T-helper 1 cell treated with Interleukin-12 subunit alpha and Interleukin-12 subunit beta and Interleukin-4 antibody, amounts not matched to agents 30 μg/mL and 1 μg/mL, for 36 hours (primary cell): ENCODE measurements at regions not wholly inside any gene's neighbourhood (a gene's known extent, or its start where the extent isn't known, plus 50 kb on each side); places are given as distances from the start of the nearest gene placed in this dataset.

Source experiments
- H3K27ac Mint-ChIP-seq: one replicate; pipeline ENCODE4 v1.8.0; 2021; ENCODE audit warnings: mild to moderate bottlenecking, mixed read lengths
- H3K27me3 Mint-ChIP-seq: one replicate; pipeline ENCODE4 v1.8.0; 2021; ENCODE audit warnings: low read depth, mixed read lengths
- H3K36me3 Mint-ChIP-seq: one replicate; pipeline ENCODE4 v1.8.0; 2021; ENCODE audit warnings: low read depth, mixed read lengths
- H3K4me1 Mint-ChIP-seq: one replicate; pipeline ENCODE4 v1.8.0; 2021; ENCODE audit warnings: low read depth, mixed read lengths
- H3K4me3 Mint-ChIP-seq: one replicate; pipeline ENCODE4 v1.8.0; 2021; ENCODE audit warnings: mild to moderate bottlenecking, moderate library complexity, mixed read lengths
- H3K9me3 Mint-ChIP-seq: one replicate; pipeline ENCODE4 v1.8.0; 2021; ENCODE audit warnings: mixed read lengths

GRCh38 chr5:98713027-98713426, 60.4 kb upstream of the RGMB start:
- no peaks in the 10 kb centered on the region for H3K36me3 Mint-ChIP-seq
- no peaks in the 10 kb centered on the region for H3K27me3 Mint-ChIP-seq
- no peaks in the 10 kb centered on the region for H3K4me1 Mint-ChIP-seq
- H3K9me3 Mint-ChIP-seq, result no peaks in the 10 kb centered on the region
- no peak overlapping the region for H3K27ac Mint-ChIP-seq
- H3K4me3 Mint-ChIP-seq, result no peak overlapping the region

GRCh38 chr5:98713856-98714255, 59.6 kb upstream of the RGMB start:
- no peaks in the 10 kb centered on the region for H3K4me1 Mint-ChIP-seq
- no peak overlapping the region for H3K4me3 Mint-ChIP-seq
- H3K27me3 Mint-ChIP-seq, result no peaks in the 10 kb centered on the region
- H3K27ac Mint-ChIP-seq, result no peak overlapping the region
- H3K9me3 Mint-ChIP-seq, result peaks cover 3% of the 10 kb centered on the region
- H3K36me3 Mint-ChIP-seq, result no peaks in the 10 kb centered on the region

- no peak overlapping the region for H3K4me3 Mint-ChIP-seq
- no peaks in the 10 kb centered on the region for H3K27me3 Mint-ChIP-seq
- peaks cover 9% of the 10 kb centered on the region for H3K9me3 Mint-ChIP-seq
- no peak overlapping the region for H3K27ac Mint-ChIP-seq
- H3K4me1 Mint-ChIP-seq, result no peaks in the 10 kb centered on the region
- no peaks in the 10 kb centered on the region for H3K36me3 Mint-ChIP-seq
Measured at GRCh38 chr5:98714710-98715288, 58.7 kb upstream of the RGMB start.

DNA sequence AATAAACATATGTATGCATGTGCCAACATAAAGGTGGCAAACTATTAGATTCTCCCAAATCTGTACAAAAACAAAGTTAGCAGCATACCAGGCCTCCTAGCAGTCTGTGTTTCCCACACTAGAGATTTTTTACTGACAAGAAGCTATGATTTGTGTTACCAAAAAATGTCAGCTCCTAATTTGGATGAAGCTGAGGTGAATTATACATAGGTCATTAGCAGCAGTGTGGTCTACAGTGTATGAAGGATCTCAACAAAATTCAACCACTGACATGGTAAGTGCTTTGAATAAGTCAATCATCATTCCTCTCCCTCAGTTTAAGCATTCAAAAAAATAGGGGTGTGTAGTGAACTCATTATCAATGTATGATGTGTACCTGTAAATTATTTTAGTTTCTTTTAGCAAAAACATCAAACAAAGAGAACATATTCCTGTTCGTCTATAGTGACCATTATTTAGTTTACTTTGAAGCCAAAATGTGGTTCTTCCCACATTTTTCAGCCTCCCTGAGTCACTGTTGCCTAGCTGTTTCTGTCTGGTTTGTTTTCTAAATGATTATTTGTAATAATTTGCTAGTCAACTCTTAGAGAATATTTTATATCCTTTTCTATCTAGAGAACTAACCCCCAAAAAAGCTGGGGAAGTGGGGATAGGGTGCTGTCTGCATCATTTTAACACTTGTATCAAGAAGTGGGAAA, 52.1 kb upstream of the RGMB start:
- Mint-ChIP-seq H3K27ac (no peak overlapping the region), H3K36me3 (no peaks in the 10 kb centered on the region), H3K9me3 (peaks cover 9% of the 10 kb centered on the region), H3K4me3 (no peak overlapping the region), H3K4me1 (no peaks in the 10 kb centered on the region), H3K27me3 (no peaks in the 10 kb centered on the region)

- no peaks in the 10 kb centered on the region for H3K4me1 Mint-ChIP-seq
- no peak overlapping the region for H3K27ac Mint-ChIP-seq
- H3K36me3 Mint-ChIP-seq, result no peaks in the 10 kb centered on the region
- peaks cover 9% of the 10 kb centered on the region for H3K9me3 Mint-ChIP-seq
- no peaks in the 10 kb centered on the region for H3K27me3 Mint-ChIP-seq
- H3K4me3 Mint-ChIP-seq, result no peak overlapping the region
Measured at GRCh38 chr5:98722188-98722587, 51.3 kb upstream of the RGMB start.

DNA sequence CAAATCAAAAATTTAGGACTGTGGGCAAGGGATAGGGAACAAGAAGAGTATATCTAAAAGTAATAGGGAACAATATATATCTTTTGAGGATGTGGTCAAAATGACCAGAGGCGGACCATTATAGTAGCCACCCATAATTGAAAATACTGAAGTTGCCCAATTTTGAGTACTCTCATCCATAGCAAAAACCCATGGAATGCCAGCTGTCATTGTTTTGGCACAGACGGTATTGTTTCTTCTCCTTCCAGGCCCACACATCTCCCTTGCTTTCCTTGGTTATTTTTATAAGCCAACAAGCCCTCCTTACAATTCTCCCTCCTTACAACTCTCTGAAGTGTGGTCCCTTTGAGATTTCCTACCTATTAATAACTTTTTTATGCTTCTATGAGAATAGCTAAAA, 50.4 kb upstream of the RGMB start:
- peaks cover 9% of the 10 kb centered on the region for H3K9me3 Mint-ChIP-seq
- H3K27ac Mint-ChIP-seq, result no peak overlapping the region
- H3K36me3 Mint-ChIP-seq, result no peaks in the 10 kb centered on the region
- no peaks in the 10 kb centered on the region for H3K4me1 Mint-ChIP-seq
- no peaks in the 10 kb centered on the region for H3K27me3 Mint-ChIP-seq
- H3K4me3 Mint-ChIP-seq, result no peak overlapping the region
